ENCODE measurements at regions not wholly inside any gene's neighbourhood (a gene's known extent, or its start where the extent isn't known, plus 50 kb on each side); places are given as distances from the start of the nearest gene placed in this dataset.

- TF ChIP-seq, protein P1, sequence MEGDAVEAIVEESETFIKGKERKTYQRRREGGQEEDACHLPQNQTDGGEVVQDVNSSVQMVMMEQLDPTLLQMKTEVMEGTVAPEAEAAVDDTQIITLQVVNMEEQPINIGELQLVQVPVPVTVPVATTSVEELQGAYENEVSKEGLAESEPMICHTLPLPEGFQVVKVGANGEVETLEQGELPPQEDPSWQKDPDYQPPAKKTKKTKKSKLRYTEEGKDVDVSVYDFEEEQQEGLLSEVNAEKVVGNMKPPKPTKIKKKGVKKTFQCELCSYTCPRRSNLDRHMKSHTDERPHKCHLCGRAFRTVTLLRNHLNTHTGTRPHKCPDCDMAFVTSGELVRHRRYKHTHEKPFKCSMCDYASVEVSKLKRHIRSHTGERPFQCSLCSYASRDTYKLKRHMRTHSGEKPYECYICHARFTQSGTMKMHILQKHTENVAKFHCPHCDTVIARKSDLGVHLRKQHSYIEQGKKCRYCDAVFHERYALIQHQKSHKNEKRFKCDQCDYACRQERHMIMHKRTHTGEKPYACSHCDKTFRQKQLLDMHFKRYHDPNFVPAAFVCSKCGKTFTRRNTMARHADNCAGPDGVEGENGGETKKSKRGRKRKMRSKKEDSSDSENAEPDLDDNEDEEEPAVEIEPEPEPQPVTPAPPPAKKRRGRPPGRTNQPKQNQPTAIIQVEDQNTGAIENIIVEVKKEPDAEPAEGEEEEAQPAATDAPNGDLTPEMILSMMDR (IDR thresholded peaks at IDR 0.05) = no peak
- TF ChIP-seq POLR2A (IDR thresholded peaks at IDR 0.05) = no peak
Observed at GRCh38 chr5:125530833-125531615, 784.6 kb upstream of the ZNF608 start.
